ENCODE measurements at regions not wholly inside any gene's neighbourhood (a gene's known extent, or its start where the extent isn't known, plus 50 kb on each side); places are given as distances from the start of the nearest gene placed in this dataset.

DNA sequence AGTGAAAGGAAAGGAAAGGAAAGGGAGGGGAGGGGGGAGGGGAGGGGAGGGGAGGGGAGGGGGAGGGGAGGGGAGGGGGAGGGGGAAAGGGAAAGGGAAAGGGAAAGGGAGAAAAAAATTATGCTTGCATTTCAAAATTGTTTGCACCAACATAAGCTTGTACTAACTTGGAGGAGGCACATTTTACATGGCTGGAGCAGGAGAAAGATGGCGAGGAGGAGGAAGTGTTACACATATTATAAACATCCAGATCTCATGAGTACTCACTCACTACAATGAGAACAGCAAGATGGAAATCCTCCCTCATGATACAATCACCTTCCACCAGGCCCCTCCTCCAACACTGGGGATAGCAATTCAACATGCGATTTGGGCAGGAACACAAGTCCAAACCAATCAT, 660.2 kb upstream of the CDH2 start:
- DNase-seq (ENCODE audit: low spot score): no peak

DNA sequence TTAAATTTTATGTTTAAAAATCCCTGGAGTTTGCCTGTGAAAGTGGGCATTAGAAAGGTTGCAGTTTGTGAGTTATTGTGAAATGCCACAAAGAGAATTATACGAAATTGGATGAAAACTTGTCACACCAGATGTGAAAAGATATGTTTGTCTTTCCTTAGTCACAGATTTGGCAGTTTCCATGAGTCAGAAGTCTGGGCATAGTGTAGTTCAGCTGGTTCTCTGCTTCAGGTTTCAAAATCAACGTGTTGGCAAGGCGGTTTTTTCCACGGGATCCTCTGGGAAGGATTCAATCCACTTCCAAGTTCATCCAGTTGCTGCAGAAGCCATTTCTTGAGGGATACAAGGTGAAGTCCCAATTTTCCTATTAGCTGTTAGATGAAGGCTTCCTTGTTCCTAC, 658.0 kb upstream of the CDH2 start:
- no peak for DNase-seq (ENCODE audit: low spot score)

DNA sequence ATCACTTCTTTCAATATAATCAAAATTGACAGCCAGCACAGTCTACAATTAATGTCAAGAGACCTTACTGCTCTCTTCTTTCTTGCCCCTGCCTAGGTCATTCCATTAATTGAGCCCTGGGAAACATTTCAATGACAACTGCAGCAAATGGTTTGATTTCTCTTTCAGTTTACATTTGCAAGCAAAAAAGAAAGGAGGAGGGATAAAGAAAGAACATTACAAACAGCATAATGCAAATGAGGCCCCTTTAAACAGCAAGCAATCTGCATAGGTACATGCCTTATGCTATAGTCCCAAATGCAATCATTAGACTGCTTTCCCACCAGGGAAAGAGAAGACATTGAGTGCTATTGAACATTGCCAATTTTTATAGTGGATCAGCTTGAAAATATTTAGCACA, 655.0 kb upstream of the CDH2 start:
- no peak for DNase-seq (ENCODE audit: low spot score)

DNA sequence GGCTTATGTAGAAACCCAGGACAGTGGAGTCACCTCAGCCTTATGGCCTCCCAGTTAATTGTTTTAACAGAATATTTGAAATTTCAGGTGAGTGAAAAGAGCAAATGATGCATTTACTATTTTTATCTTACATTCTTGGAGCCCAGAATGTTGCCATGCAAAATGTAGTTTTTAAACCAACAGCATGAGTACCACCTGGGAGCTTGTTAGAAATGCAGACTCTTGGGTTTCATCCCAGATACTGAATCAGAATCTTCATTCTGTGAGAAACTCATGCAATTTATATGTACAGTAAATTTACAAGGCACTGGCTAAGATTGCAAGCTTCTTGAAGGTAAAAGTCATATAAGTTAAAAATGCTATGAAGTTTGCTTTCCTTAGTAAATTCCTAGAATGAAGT, 654.5 kb upstream of the CDH2 start:
- no peak for DNase-seq (ENCODE audit: low spot score)

DNA sequence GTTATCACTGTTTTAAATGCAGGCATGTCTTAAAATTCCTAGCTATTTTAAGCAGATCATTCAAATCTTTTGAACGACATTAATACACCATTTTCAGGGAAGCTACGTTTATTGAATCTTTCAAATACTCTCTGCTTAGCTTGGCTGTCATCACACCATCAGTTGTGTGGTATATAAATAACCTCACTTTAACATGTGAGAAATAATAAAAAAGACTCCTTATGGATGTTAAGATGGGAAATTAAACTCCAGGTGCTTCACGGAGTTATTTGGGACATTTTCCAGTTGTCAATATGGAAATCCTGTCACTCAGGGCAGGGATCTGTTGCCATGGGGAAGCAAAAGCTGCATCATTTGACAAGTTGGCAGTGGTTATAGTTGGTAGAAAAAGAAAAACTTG, 649.2 kb upstream of the CDH2 start:
- DNase-seq (ENCODE audit: low spot score): no peak

DNA sequence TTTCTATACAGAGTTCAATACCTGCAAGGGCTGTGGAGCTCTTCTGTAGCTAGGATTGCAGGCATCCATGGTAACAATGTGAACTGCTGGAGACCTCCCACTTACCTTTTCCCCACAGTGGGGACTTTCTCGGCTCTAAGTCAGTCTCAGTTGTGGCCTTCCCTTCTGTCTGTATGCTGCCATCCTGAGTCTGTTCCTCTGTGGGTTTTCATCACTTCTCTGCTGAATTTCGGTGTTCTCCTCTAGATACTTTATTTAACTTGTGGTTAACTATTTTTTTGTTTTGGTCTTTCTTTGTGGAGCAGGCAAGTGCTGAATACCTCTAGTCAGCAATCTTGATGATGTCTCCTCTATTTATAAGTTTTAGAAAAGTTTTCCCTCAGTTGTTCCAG, 647.2 kb upstream of the CDH2 start:
- no peak for DNase-seq (ENCODE audit: low spot score)

DNA sequence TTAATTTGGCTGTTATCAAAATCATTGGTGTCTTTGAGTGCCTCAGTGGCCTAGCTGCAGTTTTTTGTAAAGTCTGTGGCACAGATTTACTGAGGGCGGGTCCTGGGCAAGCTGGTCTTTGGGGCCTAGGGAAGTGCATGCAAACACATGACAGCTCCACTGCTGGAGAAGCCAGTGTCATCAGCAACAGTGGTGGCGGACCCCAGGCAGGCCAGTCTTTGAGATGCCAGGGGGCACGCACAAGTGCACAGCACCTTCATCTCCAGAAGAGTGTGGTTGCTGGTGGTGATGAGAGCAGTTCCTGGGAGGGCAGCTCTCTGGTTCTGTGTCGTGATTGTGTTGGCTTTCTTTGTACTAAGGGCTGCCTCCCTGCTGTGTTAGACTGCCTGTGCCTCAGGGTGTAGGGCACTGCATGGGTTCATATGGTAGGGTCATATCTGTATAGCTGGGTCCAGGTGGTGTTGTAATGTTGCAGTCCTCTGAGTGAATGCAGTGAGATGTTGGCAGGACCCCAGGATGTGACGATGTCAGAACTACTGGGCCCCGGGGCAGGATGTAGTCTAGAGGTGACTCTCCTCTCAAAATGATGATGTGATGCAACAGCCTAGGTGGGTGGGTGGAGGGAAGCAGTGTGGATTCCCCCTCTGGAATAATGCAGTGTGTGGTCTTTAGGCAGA, 646.7 kb upstream of the CDH2 start:
- no peak for DNase-seq (ENCODE audit: low spot score)

DNA sequence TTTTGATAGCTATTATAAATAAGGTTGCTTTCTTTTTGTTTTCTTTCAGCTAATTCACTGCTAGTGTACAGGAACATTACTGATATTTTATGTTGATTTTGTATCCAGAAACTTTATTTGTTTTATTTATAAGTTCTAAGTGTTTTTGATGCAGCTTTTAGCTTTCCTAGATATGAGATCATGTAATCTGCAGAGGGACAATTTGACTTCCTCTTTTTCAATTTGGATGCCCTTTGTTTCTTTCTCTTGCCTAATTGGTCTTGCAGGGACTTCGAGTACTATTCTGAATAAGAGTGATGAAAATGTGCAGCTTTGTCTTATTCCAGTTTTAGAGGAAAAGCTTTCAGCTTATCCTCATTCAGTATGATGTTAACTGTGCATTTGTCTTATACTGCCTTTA, 643.4 kb upstream of the CDH2 start:
- DNase-seq (ENCODE audit: low spot score): no peak

DNA sequence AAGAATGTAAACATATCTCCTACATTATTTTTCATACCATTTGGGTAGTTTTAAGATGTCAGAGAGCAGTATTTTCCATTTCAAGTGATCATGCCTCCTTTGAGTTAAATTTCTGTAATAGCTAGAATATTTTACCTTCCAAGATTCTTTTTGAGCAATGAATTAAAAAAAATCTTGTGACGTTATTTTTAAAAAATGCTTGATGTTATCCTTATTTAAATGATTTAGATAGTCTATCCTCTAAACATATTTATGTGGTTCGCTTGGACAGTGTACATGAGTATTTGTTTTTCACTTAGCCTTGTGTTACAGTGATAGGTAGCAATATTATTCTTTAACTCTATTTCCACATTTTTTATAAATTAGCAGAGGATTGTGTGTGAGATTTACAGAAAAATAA, 639.2 kb upstream of the CDH2 start:
- DNase-seq (ENCODE audit: low spot score): no peak

DNA sequence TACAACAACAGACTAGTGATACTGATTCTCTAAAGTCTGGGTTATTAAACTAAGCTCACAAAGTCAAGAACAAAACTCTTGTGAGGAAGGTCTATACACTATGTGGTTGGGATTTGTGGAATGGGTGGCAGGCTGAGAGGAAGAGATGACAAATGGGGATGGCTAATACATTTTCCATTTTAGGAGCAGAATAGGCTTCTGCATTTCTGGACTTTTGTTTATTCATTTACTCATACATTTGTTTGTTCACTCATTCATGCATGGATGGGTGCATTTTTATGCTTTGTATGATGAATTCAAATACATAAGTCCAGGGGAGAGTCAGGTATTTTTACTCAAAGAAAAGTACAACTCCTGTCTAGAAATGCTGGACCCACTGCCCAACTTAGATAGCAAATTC, 637.4 kb upstream of the CDH2 start:
- no peak for DNase-seq (ENCODE audit: low spot score)

DNA sequence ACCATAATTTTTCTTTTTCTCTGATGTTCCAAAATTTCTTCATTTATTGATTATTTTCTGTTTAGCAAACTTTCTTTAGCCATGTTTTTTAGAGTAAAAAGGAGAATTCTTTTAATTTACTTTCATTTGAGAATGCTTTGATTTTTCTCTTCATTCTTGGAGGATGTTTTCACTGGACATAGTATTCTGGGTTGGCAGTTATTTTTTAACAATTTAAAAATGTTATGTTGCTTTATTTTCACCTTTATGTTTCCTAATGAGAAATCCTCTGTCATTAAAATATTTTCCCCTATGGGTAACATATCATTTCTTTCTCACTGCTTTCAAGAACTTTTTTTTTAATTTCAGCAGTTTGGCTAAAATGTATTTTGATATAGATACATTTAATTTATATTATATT, 631.4 kb upstream of the CDH2 start:
- DNase-seq (ENCODE audit: low spot score): no peak

DNA sequence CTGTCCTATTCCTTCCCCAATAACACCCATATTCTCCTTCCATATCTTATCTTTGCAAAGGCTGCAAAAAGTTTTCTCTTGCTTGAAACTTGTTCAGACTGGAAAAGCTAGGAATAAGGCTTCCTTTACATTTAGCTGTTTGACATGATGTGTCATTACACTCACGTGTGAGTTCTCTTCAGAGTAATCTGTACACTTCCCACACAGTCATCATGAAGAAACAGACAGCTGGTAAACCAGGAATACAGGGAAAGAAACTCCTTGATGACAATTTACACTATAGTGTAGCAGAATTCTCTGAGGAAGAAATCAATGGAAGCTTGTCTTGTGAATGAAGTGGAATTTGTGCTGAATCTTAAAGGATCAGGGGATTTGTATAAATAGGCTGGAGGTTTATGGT, 628.6 kb upstream of the CDH2 start:
- no peak for DNase-seq (ENCODE audit: low spot score)

DNA sequence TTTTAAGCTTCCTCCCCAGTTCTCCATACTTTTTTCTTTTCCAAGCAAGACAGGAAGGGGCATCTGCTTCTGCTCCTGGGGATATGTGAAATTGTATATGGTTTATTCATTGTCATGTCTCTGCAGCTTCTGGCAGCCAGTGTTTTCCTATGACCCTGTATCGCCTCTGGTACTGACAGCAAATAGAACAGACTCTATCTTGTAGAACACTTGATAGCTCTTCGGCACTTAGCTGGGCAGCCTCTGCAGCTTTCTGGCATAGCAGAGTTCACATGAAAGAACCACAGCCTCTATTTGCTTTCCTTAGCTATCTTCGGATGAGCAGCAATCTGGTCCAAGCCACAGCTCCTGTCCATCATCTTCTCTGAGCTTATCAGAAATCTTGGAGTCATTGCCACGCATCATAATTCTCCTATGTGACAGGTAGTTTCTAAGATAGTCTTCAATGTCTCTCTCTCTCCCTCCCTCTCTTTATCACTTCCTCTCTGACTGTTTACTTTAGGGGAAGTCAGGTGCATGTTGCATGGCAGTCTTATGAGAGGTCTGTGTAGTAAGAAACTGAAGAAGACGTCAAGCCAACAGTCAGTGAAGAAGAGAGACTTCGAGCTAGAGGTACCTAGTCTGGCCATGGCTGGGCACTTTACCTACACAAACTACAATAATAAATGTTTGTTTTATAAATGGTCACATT, 627.7 kb upstream of the CDH2 start:
- no peak for DNase-seq (ENCODE audit: low spot score)

DNA sequence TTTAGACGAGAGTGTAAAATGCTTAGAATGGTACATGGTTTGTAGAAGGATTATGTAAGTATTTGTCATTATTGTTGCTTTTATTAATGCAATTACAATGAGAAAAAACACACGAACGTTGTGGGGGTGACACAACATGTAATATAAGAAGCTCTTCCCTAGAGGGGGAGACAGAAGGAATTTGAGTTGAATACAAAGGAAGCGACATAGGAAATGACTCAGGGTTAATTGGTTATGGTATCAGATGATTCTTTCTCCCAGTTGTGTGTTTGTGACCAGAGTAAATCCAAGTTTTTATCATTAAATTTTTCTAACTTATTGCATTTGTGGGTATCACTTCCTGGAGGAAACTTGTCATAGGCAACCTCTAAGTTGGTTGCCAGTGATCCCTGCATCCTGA, 625.6 kb upstream of the CDH2 start:
- DNase-seq (ENCODE audit: low spot score): no peak

DNA sequence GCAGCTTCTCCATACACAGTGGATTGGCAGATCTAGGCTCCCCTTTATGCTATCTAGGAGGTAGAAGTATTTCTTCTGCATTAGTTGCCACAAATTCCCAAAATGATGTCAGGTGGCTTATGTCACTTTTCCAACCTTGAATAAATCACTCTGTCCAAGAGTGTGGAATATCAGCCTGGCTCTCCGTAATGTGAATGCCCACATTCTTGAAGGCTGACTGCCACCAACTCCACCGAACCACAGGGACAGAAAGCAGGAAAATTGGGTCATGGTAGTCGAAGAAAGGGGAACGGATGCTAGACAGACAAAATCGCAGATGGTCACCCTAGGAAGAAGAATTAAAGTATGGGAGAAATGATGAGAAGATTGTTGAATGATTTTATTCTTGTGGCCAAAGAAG, 624.9 kb upstream of the CDH2 start:
- no peak for DNase-seq (ENCODE audit: low spot score)

DNA sequence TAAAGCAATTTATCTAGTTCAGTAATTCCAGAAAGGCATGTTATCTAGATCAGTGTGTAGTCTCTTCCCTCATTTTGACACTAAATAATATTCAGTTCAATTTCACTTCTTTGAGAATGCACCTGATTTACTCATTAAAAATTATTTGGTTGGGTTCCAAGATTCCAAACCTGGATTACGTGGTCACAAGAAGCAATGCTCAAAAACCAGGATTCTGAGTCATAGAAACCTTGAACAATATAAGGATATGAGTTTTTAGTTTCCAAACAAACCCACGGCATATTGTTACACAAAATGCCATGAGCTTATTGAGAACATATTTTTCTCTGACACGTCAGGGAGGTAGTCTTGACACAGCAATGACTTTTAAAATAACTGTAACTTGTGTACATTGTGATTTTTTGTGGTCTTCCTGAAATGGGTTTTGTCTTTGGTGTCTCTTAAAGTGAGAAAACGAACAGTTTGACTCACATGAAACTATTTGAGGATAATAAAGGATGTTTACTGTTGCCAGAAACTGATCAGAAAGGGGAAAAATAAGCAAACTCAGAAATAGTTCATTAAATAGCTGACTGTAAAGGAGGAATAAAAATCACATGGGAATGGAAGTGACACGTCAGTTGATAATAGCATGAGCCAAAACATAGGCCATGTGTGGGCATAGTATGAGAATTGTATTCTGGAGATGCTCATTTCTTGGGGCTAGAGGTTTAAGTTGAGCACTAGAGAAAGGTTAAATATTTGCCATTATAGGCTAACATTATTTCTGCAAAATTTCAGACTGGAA, 617.7 kb upstream of the CDH2 start:
- DNase-seq (ENCODE audit: low spot score): no peak

DNA sequence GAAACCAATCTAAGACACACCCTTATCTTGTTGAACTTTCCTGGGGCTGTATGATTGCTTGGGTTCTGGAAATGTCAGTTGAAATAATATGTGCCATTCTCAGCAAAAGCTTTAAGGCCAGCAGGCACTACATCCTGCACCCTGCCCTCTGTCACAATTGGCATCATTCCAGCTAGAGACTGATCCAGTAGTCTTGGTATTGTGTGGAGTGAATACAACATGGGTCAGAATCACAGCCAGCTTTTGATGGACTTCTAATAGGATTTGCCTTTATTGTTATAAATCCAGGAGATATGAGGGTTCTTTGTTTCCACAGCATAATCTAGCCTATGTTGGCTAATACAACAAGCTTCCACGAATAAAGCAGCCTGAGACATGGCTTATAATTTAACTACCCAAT, 617.0 kb upstream of the CDH2 start:
- DNase-seq (ENCODE audit: low spot score): no peak

DNA sequence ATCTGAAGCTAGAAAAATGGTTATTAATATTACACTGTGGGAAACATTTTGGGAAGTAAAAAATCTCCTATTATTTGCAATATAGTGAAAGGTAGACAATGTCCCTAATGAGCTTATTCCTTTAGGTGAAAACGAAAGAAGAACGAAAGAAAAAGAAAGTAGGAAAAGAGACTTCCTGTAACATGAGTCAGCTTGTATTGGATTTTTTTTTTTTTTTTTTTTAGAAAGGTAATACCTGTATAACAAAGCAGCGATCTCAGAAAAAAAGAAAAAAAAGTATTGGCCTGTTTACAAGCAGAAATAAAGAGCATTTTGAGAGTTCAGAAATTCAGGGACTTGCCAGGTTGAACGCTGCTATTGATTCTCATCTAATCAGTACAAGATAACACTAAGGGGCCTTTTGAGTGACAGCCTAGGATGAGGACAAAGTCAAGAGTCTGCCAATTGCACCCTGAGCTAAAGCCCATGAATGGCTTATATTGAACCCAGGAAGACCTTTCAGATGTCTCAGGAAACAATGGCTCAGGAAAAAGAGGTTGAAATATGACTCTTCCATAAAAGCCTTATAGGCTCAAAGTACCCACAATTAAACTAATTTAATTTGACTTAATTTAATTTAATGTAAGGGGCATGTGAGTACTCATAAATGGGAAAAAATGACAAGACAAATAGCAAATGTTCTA, 615.6 kb upstream of the CDH2 start:
- DNase-seq (ENCODE audit: low spot score): no peak

DNA sequence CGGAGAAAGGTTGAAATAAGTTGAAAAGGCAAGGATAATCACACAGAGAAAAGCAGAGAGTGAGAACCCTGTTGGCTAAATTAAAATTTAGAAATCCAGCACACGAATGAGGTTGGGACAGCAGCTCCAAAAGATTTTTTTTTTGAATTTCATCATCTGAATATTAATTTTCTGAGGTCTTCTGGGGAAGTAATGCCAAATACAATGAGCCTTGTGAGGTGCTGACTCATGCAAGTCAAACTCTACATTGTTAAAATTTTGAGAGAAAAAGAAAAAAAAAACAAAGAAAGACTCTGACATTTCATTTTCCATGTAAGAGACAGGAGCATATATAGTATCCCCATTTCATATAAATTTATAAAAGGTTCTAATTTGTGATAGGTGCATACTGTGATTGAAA, 614.2 kb upstream of the CDH2 start:
- no peak for DNase-seq (ENCODE audit: low spot score)

DNA sequence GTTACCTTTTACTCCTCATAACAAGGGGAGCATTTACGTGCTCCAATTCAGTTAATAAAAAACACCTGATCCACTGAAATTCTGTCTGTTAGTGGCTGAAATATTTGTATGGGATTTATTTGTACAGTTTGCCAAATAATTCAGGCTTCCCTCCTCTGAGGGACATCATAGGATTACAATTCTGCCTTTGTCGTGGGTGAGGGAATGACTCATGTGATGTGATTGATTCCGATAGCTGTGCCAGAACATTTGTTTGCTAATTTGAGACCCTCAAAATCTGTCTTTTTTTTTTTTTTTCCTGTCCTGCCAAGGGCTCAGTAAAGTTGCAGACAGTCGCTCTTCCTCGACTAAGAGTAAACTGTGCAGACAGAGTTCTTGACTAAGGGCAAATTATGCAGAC, 612.6 kb upstream of the CDH2 start:
- no peak for DNase-seq (ENCODE audit: low spot score)

DNA sequence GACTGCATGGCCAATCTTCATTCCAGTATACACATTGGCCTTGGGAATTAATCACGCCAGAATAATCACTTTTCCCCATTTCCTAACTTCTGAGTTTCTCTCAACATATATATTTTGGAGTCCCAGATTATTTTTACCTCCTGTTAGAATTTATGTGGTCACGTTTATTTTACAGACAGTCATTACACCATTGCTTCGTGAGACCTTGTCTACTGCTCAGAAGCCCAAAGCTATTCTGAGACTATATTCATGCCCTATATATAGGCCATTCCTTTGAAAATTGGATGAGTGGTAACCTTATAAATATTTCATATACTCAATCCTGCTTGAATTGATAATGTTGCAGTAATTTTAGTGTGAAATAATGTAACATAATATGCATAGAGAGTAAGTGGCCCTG, 610.0 kb upstream of the CDH2 start:
- DNase-seq (ENCODE audit: low spot score): no peak

DNA sequence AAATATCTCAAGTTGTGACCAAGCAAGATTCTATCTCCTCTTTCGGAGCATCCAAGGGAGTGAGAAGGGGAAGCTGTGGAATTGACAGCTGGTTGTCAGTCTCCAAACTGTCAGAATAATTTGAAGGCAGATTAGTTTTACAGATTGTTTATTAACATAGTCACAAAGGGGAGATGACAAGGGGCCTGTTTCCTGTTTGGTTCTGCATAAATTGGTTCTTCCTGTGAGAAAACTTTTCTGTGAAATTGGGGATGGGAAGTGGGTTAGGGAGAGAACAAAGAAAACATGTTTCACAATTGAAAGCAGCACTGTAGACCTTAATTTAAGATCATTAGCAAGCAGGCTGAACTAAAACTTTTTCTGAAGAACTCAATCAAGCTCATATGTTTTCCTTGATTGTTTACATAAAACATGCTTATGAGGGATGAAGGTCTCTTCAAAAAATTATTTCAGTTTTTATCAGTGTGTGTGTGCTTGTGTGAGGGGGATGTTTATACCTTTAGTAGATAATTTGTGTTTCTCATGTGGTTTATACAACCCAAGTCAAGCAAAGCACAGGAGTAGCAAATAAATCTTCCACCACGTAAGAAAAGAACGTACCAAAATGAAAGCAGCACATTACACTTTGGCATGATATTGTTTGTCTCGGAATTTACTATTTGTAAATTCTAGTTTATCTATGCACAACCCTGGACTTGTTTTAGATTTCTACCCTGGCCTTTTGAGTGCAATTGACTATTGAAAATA, 604.9 kb upstream of the CDH2 start:
- DNase-seq (ENCODE audit: low spot score): no peak
